ENCODE measurements at regions not wholly inside any gene's neighbourhood (a gene's known extent, or its start where the extent isn't known, plus 50 kb on each side); places are given as distances from the start of the nearest gene placed in this dataset.

- H3F3A ChIP-seq (ENCODE audit: low read length, unreplicated experiment) = no peaks in the 10 kb centered on the region
- BruUV-seq (replicated peaks) = no TSS peak
- H3K4me3 ChIP-seq (ENCODE audit: low read length) = no peak overlapping the region
- H3K9me3 ChIP-seq (ENCODE audit: low read length) = no peaks in the 10 kb centered on the region
- H4K20me1 ChIP-seq (ENCODE audit: low read length) = no peaks in the 10 kb centered on the region
- no peak for ATAC-seq
- no peak overlapping the region for H2AFZ ChIP-seq (ENCODE audit: low read length)
- H3K9me2 ChIP-seq (replicated peaks; ENCODE audit: low read length) = no peaks in the 10 kb centered on the region
- no peaks in the 10 kb centered on the region for H3K36me3 ChIP-seq (ENCODE audit: low read depth, low read length)
- H3K79me2 ChIP-seq (ENCODE audit: low read length) = no peaks in the 10 kb centered on the region
- no peaks in the 10 kb centered on the region for H3K4me1 ChIP-seq (ENCODE audit: insufficient read depth, low read length)
- no peak for DNase-seq
- CTCF ChIA-PET = no interaction called here
- H3K27ac ChIP-seq (ENCODE audit: low read length) = no peak overlapping the region
- H3K4me2 ChIP-seq (ENCODE audit: low read length) = no peak overlapping the region
- no peak overlapping the region for H3K9ac ChIP-seq (ENCODE audit: low read length)
- intact Hi-C loops (cut with micrococcal nuclease) = no loop called here
- TF ChIP-seq, protein P1, sequence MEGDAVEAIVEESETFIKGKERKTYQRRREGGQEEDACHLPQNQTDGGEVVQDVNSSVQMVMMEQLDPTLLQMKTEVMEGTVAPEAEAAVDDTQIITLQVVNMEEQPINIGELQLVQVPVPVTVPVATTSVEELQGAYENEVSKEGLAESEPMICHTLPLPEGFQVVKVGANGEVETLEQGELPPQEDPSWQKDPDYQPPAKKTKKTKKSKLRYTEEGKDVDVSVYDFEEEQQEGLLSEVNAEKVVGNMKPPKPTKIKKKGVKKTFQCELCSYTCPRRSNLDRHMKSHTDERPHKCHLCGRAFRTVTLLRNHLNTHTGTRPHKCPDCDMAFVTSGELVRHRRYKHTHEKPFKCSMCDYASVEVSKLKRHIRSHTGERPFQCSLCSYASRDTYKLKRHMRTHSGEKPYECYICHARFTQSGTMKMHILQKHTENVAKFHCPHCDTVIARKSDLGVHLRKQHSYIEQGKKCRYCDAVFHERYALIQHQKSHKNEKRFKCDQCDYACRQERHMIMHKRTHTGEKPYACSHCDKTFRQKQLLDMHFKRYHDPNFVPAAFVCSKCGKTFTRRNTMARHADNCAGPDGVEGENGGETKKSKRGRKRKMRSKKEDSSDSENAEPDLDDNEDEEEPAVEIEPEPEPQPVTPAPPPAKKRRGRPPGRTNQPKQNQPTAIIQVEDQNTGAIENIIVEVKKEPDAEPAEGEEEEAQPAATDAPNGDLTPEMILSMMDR (conservative IDR thresholded peaks at IDR 0.05; ENCODE audit: low read depth, low read length) = no peak
- TF ChIP-seq EZH2 (IDR thresholded peaks at IDR 0.05; ENCODE audit: low read length, unreplicated experiment) (no peak), EZH2phosphoT487 (IDR thresholded peaks at IDR 0.05; ENCODE audit: borderline replicate concordance, low read length) (no peak)
- peaks cover 69% of the 10 kb centered on the region for H3K27me3 ChIP-seq (ENCODE audit: low read length)
- POLR2A ChIA-PET (ENCODE audit: unreplicated experiment) = no interaction called here
These were observed 306.9 kb downstream of the AACS start for GRCh38 chr12:125372085-125372484.

- Histone ChIP-seq H3K9me3 (ENCODE audit: low read length) (no peaks in the 10 kb centered on the region), H3K9me2 (replicated peaks; ENCODE audit: low read length) (no peaks in the 10 kb centered on the region), H3K4me1 (ENCODE audit: insufficient read depth, low read length) (no peaks in the 10 kb centered on the region), H3F3A (ENCODE audit: low read length, unreplicated experiment) (no peaks in the 10 kb centered on the region), H3K27me3 (ENCODE audit: low read length) (peaks cover 69% of the 10 kb centered on the region), H4K20me1 (ENCODE audit: low read length) (no peaks in the 10 kb centered on the region), H3K9ac (ENCODE audit: low read length) (no peak overlapping the region), H3K79me2 (ENCODE audit: low read length) (no peaks in the 10 kb centered on the region), H3K27ac (ENCODE audit: low read length) (no peak overlapping the region), H3K4me3 (ENCODE audit: low read length) (no peak overlapping the region), H3K36me3 (ENCODE audit: low read depth, low read length) (no peaks in the 10 kb centered on the region), H2AFZ (ENCODE audit: low read length) (no peak overlapping the region), H3K4me2 (ENCODE audit: low read length) (no peak overlapping the region)
- intact Hi-C loops (cut with micrococcal nuclease) = no loop called here
- ChIA-PET POLR2A (ENCODE audit: unreplicated experiment) (no interaction called here), CTCF (no interaction called here)
- no TSS peak for BruUV-seq (replicated peaks)
- no peak for ATAC-seq
- TF ChIP-seq, protein P1 (conservative IDR thresholded peaks at IDR 0.05; ENCODE audit: low read depth, low read length) = no peak
- TF ChIP-seq EZH2 (IDR thresholded peaks at IDR 0.05; ENCODE audit: low read length, unreplicated experiment) = no peak
- no peak for TF ChIP-seq EZH2phosphoT487 (IDR thresholded peaks at IDR 0.05; ENCODE audit: borderline replicate concordance, low read length)
- no peak for DNase-seq
These were observed 308.1 kb downstream of the AACS start for GRCh38 chr12:125373375-125373774.

DNA sequence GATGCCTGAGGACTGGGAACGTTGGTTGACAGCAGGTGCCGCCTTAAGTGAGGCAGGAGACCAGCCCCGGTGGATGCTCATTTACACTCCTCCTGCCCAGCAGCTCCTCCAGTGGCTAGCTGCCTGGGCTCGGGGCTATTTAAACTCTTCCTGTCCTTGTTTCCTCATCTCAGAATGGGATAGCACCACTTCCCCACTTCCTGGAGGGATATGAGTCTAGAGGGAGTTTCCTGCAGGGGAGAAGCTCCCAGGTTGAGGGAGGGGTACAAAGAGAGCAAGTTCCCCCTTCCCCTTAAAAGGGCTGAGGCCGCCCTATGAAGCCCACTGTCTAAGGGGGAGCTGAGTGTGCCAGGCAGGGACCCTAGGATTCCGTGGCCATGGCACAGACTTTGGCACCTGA is 311.2 kb downstream of the AACS start:
- no peaks in the 10 kb centered on the region for H4K20me1 ChIP-seq (ENCODE audit: low read length)
- intact Hi-C loops (cut with micrococcal nuclease) = no loop called here
- ChIA-PET CTCF (no interaction called here), POLR2A (ENCODE audit: unreplicated experiment) (no interaction called here)
- no peaks in the 10 kb centered on the region for H3K36me3 ChIP-seq (ENCODE audit: low read depth, low read length)
- H3K9me3 ChIP-seq (ENCODE audit: low read length) = no peaks in the 10 kb centered on the region
- DNase-seq (no peak), ATAC-seq (no peak)
- no peaks in the 10 kb centered on the region for H3K4me1 ChIP-seq (ENCODE audit: insufficient read depth, low read length)
- H3K79me2 ChIP-seq (ENCODE audit: low read length) = no peaks in the 10 kb centered on the region
- BruUV-seq (replicated peaks) = no TSS peak
- no peak overlapping the region for H3K27ac ChIP-seq (ENCODE audit: low read length)
- no peak overlapping the region for H3K4me2 ChIP-seq (ENCODE audit: low read length)
- no peak overlapping the region for H2AFZ ChIP-seq (ENCODE audit: low read length)
- H3K9me2 ChIP-seq (replicated peaks; ENCODE audit: low read length) = no peaks in the 10 kb centered on the region
- TF ChIP-seq, protein P1 (conservative IDR thresholded peaks at IDR 0.05; ENCODE audit: low read depth, low read length) = no peak
- TF ChIP-seq EZH2 (IDR thresholded peaks at IDR 0.05; ENCODE audit: low read length, unreplicated experiment) = no peak
- TF ChIP-seq EZH2phosphoT487 (IDR thresholded peaks at IDR 0.05; ENCODE audit: borderline replicate concordance, low read length) = no peak
- H3F3A ChIP-seq (ENCODE audit: low read length, unreplicated experiment) = no peaks in the 10 kb centered on the region
- H3K27me3 ChIP-seq (ENCODE audit: low read length) = peaks cover 54% of the 10 kb centered on the region
- no peak overlapping the region for H3K9ac ChIP-seq (ENCODE audit: low read length)
- no peak overlapping the region for H3K4me3 ChIP-seq (ENCODE audit: low read length)

Measured in PC-3 (cell line).